ENCODE measurements at regions not wholly inside any gene's neighbourhood (a gene's known extent, or its start where the extent isn't known, plus 50 kb on each side); places are given as distances from the start of the nearest gene placed in this dataset.
A peak's percentile ranks its signal among the peaks of the same experiment; 100 is the strongest.

DNA sequence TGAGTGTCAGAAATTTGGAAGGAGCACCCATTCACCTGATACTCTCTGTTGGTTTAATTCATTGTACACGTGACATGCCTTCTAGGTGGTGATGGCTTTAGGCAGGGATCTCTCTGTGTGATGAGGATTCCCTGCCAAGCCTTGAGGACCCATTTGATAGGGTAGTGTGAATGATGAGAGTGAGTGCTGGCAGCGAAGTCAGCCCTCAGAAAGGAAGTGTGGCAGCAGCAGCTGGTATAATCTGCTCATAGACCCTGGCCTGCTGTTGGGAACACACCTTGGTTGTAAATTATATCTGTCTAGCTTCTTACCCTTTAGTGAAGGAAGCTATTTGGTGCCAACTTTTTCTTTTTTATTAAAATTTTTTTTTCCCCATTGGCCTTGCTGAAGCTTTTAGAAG lies 164.5 kb downstream of the HAUS1 start:
- DNase-seq: no peak

DNA sequence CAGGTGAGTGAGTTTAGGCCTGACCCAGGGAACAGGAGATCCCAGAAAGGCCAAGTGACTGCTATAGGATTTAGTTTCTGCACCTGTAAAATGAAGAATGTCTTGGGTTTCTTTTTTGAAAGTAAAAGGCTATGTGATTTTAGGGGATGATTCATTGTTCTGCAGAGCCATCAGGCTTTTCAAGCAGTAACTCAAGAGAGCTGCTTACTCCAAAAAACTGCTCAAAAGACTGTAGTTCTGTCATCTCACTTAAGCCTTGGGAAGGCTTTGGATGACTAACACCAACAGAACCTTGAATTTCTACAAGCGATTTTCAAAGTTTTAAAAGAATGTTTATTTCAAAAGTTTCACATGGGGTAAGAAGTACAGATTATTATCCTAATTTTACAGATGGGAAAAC lies 165.1 kb downstream of the HAUS1 start:
- no peak for DNase-seq

DNA sequence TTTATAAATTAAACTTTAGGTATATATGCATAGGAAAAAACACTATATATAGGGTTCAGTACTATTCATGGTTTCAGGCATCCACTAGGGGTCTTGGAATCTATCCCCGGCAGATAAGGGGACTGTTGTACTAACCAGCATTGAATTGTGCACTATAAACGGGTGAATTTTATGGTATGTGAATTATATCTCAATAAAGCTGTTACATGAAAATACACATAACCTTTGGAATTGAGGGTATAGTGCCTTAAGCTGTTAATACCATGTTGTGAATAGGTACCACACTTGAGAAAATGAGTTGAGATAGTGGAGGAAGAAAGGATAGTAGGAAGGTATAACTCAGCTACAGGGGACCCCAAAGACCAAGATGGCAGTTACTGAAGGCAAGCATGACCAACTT lies 167.3 kb downstream of the HAUS1 start:
- no peak for DNase-seq

DNA sequence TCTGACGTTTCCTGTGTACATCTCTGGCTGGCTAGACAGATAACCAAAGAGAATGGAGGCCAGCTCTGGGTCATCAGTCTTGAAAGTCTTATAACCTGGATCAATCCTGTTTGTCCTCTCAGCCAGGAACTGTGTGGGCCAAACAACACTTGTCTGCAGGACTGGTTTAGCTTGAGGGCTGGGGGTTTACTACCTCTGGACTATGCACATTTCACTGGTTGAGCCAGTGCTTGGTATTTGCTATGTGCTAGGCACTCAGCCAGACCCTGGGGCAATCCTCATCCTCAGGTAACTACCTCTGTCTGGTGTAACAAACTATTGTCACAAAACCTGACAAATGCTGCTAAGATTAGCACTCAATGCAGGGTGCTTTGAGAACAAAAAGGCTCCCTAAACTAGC lies 169.7 kb downstream of the HAUS1 start:
- no peak for DNase-seq

DNA sequence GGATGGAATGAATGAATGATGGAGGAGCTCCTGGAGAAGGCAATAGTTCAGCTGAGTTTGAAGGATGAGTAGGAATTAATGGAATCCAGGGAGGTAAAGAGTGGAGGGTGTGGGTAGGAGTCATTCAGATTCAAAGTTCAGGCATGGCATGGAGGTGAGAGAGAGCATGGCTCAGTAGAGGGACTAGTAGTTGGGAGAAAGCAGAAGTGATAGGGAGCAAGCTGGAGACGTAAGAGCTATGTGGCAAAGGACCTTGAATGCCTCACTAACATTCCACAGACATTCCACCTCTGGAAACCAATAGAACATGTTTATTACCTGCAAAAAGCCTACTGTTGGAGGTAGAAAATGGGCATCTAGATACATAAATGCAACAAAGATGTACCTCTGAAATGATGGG lies 170.1 kb downstream of the HAUS1 start:
- DNase-seq: no peak

DNA sequence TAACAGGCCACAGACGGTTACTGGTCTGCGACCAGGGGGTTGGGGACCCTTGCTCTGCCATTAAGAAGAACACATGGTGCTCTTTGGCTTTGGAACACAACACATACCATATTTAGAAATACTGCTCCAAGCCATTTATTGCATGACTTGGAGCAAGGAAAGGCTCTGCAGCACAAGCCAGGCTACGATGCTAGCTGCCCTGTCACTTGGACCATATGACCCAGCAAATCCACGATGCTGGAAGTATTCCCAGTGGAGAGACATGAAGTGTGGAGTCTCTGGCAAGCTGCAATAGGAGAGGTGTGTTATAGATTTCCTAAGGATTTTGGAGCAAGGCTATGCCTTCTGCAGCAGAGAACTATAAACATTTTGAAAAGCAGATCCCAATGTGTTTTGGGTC lies 171.2 kb downstream of the HAUS1 start:
- no peak for DNase-seq

DNA sequence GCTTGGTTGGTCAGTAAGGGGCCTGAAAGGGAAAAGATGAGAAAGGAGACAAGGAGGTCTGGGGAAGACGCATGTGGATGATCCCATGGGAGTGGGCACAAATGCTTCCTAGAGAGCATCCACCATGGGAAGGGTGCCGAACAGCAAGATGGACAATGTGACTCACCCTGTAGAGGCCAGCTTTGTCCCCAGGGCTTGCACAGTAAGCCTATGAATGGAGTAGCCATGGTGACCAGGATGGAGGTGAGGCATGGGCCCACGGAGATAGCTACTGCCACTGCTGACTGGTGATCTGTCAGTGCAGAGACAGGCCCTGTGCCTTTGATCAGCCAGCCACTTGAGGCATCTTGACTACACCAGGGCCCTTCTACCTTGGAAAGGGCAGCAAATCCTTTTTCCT lies 172.6 kb downstream of the HAUS1 start:
- no peak for DNase-seq

DNA sequence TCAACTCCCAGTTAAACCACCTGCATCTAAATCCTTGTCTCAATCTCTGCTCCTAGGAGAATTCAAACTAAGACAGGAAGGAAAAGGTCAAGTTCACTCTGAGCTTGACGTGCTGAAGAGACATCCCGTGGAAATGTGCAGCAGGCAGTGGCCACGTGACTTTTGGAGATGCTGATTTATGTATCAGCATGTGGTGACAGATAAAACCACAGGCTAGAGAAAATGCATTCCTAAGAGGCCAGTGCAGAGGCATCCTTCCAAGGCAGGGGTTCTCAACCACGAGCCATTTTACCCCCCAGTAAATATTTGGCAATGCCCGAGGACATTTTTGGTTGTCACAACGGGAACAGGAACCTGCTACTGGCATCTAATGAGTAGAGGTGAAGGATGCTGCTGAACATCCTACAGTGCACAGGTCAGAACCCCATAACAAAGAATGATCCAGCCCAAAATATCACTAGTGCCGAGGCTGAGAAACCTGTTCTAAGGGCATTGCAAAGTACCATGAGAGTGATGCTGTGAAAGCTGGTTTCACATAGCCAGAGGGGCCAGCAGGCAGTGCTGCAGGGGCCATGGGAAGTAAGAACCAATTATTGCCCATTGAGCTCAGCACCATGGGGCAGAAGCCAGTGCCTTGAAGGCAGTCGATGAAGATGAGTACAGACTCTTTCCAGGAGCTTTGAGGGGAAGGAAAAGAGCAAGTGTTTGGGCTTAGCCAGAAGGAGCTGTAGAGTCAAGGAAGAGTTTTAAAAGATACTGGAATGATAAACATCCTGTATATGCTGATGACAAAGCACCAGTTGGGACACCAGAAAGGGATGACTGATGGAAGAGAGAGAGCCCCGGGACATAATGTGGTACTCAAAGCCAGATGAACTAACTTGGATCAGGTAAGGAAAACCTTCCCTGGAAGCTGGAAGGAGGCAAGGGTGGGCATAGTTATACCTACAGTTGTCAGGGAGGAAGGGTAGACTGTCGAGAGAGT lies 174.6 kb downstream of the HAUS1 start:
- DNase-seq: no peak

DNA sequence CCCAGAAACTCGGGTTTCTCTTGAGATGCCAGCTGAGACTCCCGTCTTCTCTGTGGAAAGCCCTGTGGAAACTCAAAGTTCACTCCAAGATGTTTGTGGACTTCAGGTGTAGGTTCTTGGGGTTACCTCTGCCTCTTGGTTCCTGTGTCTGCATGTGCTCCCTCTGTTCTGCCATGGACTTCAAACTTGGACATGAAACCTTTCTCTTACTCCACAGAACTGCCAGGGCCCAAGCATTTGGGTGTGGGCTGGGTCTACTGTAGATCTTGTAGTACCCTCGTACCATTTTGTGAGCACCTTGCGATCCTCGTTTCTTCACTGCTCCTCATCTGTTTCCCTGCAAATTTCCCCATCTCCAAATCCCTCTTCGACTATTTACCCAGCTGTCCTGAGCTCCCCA lies 175.5 kb downstream of the HAUS1 start:
- no peak for DNase-seq

DNA sequence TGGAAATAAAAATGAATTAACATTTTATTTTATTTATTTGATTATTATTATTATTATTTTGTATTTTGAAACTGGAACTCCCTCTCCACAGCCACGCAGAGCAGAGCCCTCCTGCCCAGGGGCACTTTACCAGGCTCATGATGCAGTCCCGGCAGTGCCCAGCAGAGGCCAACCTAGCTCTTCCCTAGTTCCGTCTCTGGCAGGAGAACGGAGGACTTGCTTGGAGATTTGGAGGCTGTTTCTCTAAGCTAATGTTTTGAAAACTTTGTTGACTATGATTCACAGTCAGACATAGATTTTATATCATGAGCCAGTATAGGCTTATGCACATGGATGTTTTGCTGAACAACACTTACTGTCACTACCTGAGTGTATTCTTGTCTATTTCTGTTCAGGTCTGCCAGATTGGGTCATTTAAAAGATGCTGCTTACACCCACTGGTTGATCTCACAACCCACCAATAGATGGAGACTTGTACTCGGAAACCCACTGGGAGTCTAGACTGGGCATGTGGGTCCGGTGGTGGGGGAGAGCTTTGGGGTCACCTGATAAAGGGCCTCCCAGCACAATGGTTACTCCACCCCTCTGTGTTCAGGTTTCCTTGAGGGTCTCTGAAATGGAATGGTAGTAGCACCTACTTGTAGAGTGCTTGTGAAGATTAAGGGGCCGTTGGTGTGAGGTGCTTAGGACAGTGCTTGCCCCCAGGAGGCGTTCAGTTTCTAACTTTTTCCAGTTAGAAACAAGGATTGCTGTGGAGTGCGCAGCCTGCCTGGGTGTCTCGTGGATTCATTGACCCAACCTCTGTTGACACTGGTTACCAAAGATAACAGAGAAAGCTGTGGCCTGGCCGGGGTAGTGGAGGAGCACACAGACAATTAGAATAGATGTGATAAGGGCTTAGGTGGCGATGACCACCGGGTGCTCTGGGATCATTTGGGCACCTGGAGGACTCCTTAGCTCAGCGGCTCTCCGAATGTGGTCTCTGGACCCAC lies 177.3 kb downstream of the HAUS1 start:
- peak; percentile 65 for DNase-seq

DNA sequence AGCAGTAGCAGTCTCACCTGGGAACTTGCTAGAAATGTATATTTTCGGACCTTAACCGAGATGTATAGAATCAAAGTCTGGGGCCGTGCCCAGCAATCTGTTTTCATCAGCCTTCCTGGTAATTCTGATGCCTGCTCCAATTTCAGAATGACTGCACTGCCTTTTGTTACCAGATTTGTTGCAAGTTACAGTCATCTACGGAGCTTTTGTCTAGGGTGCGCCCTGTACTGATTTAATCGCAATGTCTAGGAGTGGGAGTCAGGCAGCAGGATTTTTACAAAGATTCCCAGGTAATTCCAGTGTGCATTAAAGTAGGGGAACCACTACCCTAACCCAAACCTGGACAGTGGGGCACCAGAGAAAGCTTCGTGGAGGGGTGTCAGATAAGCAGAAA lies 178.0 kb downstream of the HAUS1 start:
- no peak for DNase-seq

DNA sequence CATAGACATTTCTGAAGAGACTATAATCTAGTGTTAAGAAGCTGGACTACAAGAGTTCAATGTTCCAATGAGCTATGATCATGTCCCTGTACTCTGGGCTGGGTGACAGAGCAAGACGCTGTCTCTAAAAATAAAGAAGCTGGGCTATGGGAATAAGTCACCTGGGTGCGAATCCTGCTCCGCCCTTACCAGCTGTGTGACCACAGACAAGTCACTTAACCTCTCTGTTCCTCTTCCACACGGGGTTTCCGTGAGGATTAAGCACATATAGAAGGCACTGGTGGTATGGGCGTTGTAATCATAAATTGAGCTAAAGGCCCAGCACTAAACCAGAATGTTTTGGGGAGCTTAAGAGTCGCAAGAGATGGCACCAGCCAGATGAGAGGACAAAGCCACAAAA lies 178.5 kb downstream of the HAUS1 start:
- DNase-seq: no peak

DNA sequence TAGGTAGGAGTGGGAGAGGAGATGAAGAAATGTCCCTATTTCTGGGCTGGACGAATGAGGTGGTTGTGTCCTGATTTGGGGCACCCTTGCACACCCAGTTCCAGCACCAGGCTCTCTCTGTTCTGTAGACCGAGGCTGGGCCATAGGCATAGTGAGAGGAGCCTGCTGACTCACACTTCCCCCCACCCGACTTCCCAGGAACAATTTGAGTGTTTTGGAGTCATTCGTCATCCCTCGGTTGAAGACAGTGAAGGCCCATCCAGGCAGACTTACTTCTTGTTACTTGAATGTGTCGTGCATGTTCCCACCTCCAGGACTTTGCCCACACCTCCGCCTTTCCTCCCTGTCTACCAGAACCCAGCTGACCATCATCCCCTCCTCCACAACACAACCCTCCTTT lies 179.1 kb downstream of the HAUS1 start:
- DNase-seq: no peak

DNA sequence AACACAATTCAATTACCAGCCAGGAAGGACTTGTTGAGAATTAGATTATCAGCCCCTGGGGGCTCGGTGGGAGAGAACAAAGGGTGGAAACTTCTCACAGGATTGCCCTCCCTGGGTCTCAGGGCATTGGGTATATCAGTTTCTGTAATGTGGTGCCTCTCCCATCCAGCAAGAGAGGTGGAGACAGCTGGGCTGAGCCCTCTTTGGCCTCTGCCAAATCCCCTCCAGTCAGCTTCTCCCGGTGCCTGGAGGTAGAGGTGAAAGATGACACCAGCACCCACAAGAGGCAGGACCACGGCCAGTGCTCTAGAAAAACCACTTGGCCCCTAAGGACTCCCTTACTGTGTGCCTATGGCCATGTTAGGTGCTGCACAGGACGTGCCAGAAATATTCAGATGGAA lies 179.7 kb downstream of the HAUS1 start:
- no peak for DNase-seq

DNA sequence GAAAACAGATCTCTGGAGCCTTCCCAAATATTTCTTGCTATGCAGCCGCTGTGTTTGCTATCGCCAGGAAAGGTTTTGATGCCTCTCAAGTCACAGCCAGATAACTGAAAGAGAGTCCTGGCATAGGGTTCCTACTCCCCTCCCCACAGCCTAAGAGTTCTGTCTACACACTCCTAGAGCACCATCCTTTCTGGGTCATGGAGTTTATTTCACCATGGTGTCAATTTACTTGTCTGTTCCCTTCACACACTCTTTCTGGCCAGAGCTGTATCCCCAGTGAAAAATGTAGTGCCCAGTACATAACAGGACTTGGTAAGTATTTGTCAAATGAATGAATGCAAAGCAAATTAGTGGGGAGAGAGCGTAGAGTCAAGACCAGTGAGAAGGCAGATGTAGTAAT lies 185.3 kb downstream of the HAUS1 start:
- DNase-seq: no peak

DNA sequence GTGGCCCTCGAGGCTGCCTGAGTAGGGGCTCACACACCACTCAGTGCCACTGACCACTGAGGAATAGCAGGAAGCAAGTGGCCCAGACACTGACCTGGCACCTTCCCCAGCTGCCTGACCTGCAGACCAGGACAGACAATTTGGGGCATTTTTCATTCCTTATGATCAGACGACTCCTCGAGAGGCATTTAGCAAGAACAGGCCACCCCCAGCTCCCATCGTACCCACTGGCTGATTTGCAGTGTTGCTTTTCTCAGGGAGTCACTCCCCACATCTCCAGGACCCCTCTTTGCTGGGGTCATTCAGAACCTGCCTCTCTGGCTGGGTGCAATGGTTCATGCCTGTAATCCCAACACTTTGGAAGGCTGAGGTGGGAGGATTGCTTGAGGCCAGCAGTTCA lies 185.7 kb downstream of the HAUS1 start:
- DNase-seq: no peak

DNA sequence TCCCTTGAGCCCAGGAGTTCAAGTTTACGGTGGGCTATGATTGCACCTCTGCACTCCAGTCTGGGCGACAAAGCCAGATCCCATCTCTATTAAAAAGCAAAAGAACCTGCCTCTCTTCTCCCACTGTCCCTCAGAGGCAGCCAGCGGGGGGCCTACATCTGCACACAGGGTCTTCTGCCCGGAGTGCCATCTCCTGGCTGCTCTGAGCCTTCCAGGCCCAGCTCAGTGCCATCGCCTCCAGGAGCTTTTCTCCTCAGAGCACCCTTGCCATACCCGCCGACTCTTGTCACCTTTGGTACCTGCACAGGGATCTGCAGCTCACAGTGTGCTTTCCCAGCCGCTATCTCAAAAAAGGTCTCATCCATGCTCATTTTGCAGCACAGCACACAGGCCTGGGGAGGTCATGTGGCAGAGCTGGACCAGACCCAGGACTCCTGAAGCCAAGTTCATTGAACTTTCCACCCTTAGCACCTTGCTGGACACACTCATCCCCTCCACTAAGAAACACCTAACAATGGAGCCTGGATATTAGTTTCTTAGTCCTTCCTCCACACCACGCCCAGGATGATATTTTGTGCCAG lies 186.3 kb downstream of the HAUS1 start:
- no peak for DNase-seq

DNA sequence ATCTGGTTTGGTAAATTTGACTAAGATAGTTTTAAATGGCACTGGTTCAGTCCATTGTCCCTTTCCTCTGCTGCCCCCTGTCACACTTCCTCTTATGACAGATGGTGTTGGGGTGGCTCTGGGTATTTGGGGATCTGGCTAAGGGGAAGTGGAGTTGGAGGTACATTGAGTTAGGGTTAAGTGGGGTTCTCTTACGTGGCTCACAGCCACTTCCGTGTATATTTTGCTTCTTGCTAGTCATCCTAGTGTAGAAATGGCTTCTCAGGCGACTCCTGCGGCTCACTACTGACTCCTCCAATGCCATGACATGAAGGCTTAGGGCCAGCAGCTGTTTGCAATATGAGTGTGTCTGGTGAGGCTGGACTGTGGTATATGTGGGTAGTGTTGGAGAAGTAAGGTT lies 187.0 kb downstream of the HAUS1 start:
- peak; percentile 20 for DNase-seq

DNA sequence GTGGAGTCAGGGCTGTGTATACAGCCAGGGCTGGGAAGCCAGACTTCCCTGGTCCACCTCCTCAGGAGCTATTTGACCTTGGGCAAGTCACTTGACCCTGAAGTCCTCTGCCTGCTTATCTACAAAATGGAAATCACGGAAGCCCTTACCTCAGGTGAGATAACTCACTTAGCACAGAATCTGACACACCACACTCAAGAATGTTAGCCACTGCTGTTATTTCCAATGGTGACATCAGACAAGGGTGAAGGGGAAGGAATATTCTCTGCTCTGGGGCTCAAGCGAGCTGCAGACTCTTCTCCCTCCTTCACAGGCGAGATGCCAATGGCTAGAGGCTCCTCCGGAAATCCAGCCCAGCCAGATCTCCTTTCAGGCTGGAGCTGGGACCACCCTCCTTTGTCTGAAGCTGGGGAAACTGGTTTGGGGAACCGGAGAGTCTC lies 189.6 kb downstream of the HAUS1 start:
- DNase-seq: no peak

DNA sequence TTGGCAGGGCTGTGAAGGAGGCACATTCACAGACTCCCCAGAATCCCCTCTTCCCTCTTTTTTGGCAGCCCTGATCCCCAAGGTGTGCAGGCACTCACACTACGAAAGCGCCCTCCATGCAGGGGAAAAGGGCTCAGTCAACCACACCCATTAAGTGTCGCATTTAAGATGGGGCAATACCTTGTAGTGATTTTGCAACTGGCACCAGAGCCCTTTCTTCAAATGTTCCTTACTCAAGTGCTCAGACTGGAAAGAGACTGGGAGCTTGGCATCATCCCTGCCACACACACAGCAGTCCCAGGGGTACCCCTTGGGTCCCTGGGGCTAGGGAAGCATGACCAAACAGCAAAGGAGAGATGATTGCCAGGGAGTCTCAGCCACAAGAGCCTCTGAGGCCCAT lies 190.1 kb downstream of the HAUS1 start:
- DNase-seq: peak; percentile 27

DNA sequence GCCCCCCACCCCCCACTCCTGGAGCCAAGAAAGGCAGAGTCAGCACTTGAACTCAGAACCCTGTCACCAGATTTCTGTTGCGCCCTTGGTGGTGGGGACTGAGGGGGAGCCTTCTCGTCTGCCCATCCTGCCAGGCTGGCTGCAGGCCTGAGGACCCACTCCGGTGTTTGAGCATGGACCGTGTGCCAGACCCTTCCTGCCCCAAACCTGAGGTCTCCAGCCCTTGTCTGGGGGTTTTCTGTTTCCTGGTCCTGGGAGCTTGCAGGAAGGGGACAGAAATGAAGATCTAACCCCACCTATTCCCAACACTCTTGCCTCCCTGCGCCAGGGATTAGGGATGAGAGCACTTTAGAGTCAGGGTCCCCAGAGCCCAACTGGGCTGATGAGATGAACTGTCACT lies 190.6 kb downstream of the HAUS1 start:
- no peak for DNase-seq

DNA sequence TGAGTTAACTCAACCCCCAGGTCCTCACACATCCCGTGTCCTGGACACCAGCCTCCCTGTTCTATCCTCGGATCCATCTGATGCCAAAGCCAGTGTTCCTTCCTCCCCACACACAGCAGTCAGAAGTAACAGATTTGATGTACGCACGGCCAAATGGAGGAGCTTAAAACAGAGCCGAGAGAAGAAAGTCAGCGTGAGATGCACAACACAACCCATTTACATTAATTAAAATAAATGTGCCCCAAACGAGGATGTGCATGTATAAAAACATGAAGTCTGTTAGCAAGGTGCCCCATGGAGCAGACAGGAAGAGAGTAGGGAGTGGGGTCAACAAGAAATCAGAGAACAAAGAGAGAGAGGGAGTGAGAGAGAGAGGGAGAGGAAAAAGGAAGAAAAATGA lies 191.2 kb downstream of the HAUS1 start:
- no peak for DNase-seq

DNA sequence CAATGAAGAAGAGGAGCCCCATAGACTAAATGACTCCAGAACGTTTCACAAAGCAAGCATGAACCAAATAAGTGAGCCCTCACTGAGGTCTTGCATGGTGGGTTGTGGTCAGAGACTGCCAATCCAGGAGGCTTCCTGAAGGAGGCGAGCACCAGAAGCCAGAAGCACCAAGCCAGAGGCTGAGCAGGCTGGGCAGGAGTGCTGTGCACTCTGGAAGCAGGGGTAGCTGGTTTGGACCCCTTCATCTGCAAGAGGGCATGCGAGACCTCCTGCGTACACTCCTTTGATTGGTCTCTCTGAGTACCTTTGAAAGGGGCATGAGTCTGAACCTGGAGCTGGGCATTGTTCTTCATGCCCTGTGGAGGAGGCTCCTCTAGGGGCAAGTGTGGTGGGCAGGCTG lies 192.5 kb downstream of the HAUS1 start:
- no peak for DNase-seq
